SK-N-SH (cell line): ENCODE measurements at regions not wholly inside any gene's neighbourhood (a gene's known extent, or its start where the extent isn't known, plus 50 kb on each side); places are given as distances from the start of the nearest gene placed in this dataset.

Experiments
- CTCF ChIA-PET: fragments of 300-600, 350-600 bp; formaldehyde crosslinking; extraction: SDS; loops from one replicate; lab custom pipeline; 2021; lab: Yijun Ruan, JAX
- POLR2A ChIA-PET: fragments of 350-600 bp; sonication (Branson Sonifier 250); formaldehyde crosslinking; extraction: SDS; loops from one replicate; lab custom pipeline; 2020; ENCODE audit warnings: antibody characterized with exemption, inconsistent platforms; lab: Yijun Ruan, JAX
- DNase-seq: peaks from one replicate; pipeline ENCODE4 v3.0.0; 2012
- H2AFZ ChIP-seq: fragments of 200-600 bp; sonication (generic); 2 replicates; pipeline ENCODE4 v1.8.1; 2016; ENCODE audit warnings: antibody characterized with exemption, mild to moderate bottlenecking, low read depth
- H3F3A ChIP-seq: fragments of 200-600 bp; sonication (generic); replicated peaks from 2 replicates; pipeline ENCODE3; 2016; ENCODE audit warnings: antibody characterized with exemption, mild to moderate bottlenecking; ENCODE audit not compliant: insufficient read depth
- H3K27ac ChIP-seq, 2 experiments: fragments of 200-500 bp in 1 of 2; fragments of 200-600 bp in 1 of 2; sonication (Bioruptor generic) in 1 of 2; sonication (generic), shearing (Covaris generic) in 1 of 2; 2 replicates each; pipeline versions ENCODE4 v1.5.1 to v1.6.1; 2014 to 2016; ENCODE audit warnings: low read depth in 2 of 2, inconsistent platforms in 1 of 2, low read length in 1 of 2, mild to moderate bottlenecking in 1 of 2, mixed read lengths in 1 of 2
- H3K27me3 ChIP-seq: fragments of 200-600 bp; sonication (generic), shearing (Covaris generic); 2 replicates; pipeline ENCODE4 v1.6.1; 2016; ENCODE audit warnings: mixed run types; ENCODE audit not compliant: insufficient read depth
- H3K36me3 ChIP-seq, 2 experiments: fragments of 200-500 bp in 1 of 2; fragments of 200-600 bp in 1 of 2; sonication (Bioruptor generic) in 1 of 2; sonication (generic) in 1 of 2; replicated peaks in 1 of 2; 2 replicates each; pipeline versions ENCODE3 to v1.5.1; 2014 to 2016; ENCODE audit warnings: low read length in 1 of 2, mild to moderate bottlenecking in 1 of 2; ENCODE audit not compliant: insufficient read depth in 2 of 2, control insufficient read depth in 1 of 2
- H3K4me1 ChIP-seq, 2 experiments: fragments of 200-500 bp in 1 of 2; fragments of 200-600 bp in 1 of 2; sonication (Bioruptor generic) in 1 of 2; sonication (generic), shearing (Covaris generic) in 1 of 2; 2 replicates each; pipeline versions ENCODE4 v1.5.1 to v1.6.1; 2014 to 2016; ENCODE audit warnings: low read depth in 1 of 2, low read length in 1 of 2, mixed run types in 1 of 2; ENCODE audit not compliant: insufficient read depth in 2 of 2, control insufficient read depth in 1 of 2
- H3K4me2 ChIP-seq: fragments of 200-600 bp; sonication (generic), shearing (Covaris generic); 2 replicates; pipeline ENCODE4 v1.6.1; 2017; ENCODE audit warnings: mixed run types
- H3K4me3 ChIP-seq, 2 experiments: fragments of 200-500 bp in 1 of 2; fragments of 200-600 bp in 1 of 2; sonication (Bioruptor generic) in 1 of 2; sonication (generic), shearing (Covaris generic) in 1 of 2; 2 replicates each; pipeline versions ENCODE4 v1.5.1 to v1.8.1; 2014 to 2016; ENCODE audit warnings: low read depth in 2 of 2, inconsistent platforms in 1 of 2, low read length in 1 of 2, mild to moderate bottlenecking in 1 of 2, mixed read lengths in 1 of 2, moderate library complexity in 1 of 2
- H3K79me2 ChIP-seq: fragments of 200-600 bp; sonication (generic); 2 replicates; pipeline ENCODE4 v1.8.1; 2017; ENCODE audit warnings: mild to moderate bottlenecking; ENCODE audit not compliant: insufficient read depth
- H3K9ac ChIP-seq: fragments of 200-600 bp; sonication (generic); 2 replicates; pipeline ENCODE4 v1.6.1; 2017; ENCODE audit warnings: mixed run types
- H3K9me2 ChIP-seq: fragments of 200-600 bp; sonication (generic); 2 replicates; pipeline ENCODE4 v1.6.1; 2017; ENCODE audit warnings: mixed run types
- H3K9me3 ChIP-seq: fragments of 200-600 bp; sonication (generic); 2 replicates; pipeline ENCODE4 v1.6.1; 2017; ENCODE audit warnings: mixed run types, mild to moderate bottlenecking, moderate library complexity
- H4K20me1 ChIP-seq: fragments of 200-600 bp; sonication (generic); 2 replicates; pipeline ENCODE4 v1.6.1; 2017; ENCODE audit warnings: mild to moderate bottlenecking, mixed run types; ENCODE audit not compliant: insufficient read depth
- CHD2 ChIP-seq: fragments of 150-350 bp; IDR thresholded peaks from 2 replicates; pipeline ENCODE4 v1.6.1; 2018; ENCODE audit warnings: low read length; ENCODE audit not compliant: partially characterized antibody
- EP300 ChIP-seq, 2 experiments: IDR thresholded peaks; 2 replicates each; pipeline versions ENCODE4 v1.4.0 to v1.6.1; 2012; ENCODE audit warnings: borderline replicate concordance in 1 of 2, low read depth in 1 of 2, low read length in 1 of 2
- FOSL2 ChIP-seq: IDR thresholded peaks from 2 replicates; pipeline ENCODE4 v1.4.0; 2012; ENCODE audit warnings: low read depth, mild to moderate bottlenecking, moderate library complexity, borderline replicate concordance
- FOXM1 ChIP-seq: IDR thresholded peaks from 2 replicates; pipeline ENCODE4 v1.4.0; 2012; ENCODE audit warnings: low read depth, mild to moderate bottlenecking
- GABPA ChIP-seq: IDR thresholded peaks from 2 replicates; pipeline ENCODE4 v1.4.0; 2012; ENCODE audit warnings: low read depth, mild to moderate bottlenecking
- NRF1 ChIP-seq: IDR thresholded peaks from 2 replicates; pipeline ENCODE4 v1.6.1; 2012; ENCODE audit warnings: low read depth, mild to moderate bottlenecking, low read length
- POLR2AphosphoS5 ChIP-seq: IDR thresholded peaks from 2 replicates; pipeline ENCODE4 v1.6.1; 2012; ENCODE audit warnings: low read depth, low read length
- RAD21 ChIP-seq: IDR thresholded peaks from 2 replicates; pipeline ENCODE4 v1.6.1; 2012; ENCODE audit warnings: mild to moderate bottlenecking, low read length
- RCOR1 ChIP-seq: fragments of 150-350 bp; IDR thresholded peaks from 2 replicates; pipeline ENCODE4 v1.6.1; 2017; ENCODE audit warnings: antibody characterized with exemption, low read length
- SIN3A ChIP-seq: IDR thresholded peaks from 2 replicates; pipeline ENCODE4 v1.6.1; 2012; ENCODE audit warnings: low read depth, mild to moderate bottlenecking, low read length, moderate library complexity, borderline replicate concordance
- SMC3 ChIP-seq: IDR thresholded peaks from 2 replicates; pipeline ENCODE4 v1.6.1; 2012; ENCODE audit warnings: low read depth, low read length, improper control_type of control experiment
- TCF12 ChIP-seq: IDR thresholded peaks from 2 replicates; pipeline ENCODE4 v1.4.0; 2012
- TEAD4 ChIP-seq: IDR thresholded peaks from 2 replicates; pipeline ENCODE4 v1.4.0; 2012; ENCODE audit warnings: mild to moderate bottlenecking, borderline replicate concordance; ENCODE audit not compliant: insufficient read depth
- YY1 ChIP-seq: IDR thresholded peaks from 2 replicates; pipeline ENCODE4 v1.4.0; 2012; ENCODE audit warnings: low read depth, mild to moderate bottlenecking
- WGBS: methylation state at CpG from one replicate; pipeline ENCODE4 v1.1.6; 2017; ENCODE audit warnings: low lambda C conversion rate; 5-methylcytosine and 5-hydroxymethylcytosine counted together
- TF ChIP-seq, protein P1 (sequence below): fragments of 150-350 bp; IDR thresholded peaks from 2 replicates; pipeline ENCODE4 v1.6.1; 2016; ENCODE audit warnings: mild to moderate bottlenecking, low read depth, low read length
- TF ChIP-seq, protein P2 (sequence below): IDR thresholded peaks from 2 replicates; pipeline ENCODE4; 2012
- TF ChIP-seq, protein P3 (sequence below): IDR thresholded peaks from 2 replicates; pipeline ENCODE4 v1.4.0; 2012; ENCODE audit warnings: low read depth, borderline replicate concordance
- TF ChIP-seq, protein P4 (sequence below): fragments of 200-600 bp; sonication (generic); IDR thresholded peaks from 2 replicates; pipeline ENCODE4 v1.6.1; 2017; ENCODE audit warnings: antibody characterized with exemption, mild to moderate bottlenecking, moderate library complexity

DNA sequence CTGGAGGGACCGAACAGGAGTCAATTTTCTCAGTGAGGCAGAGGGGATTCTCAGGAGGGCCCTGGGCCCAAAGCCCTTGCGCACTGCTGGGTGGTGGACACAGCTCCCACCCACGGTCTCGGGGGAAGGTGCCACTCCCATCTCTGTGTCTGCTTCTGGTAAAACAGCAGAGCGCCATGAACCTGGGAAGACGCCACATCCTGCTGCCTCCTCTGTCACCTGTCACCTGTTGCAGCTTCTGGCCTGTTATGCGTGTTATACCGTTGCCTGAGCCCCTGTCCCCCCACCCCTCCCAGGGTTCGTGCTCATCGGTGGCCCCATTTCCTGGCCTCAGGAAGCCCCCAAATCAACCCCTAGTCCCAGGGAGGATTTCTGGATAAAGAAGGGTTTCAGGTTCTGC, 125.8 kb upstream of the AJAP1 start:
- H4K20me1 ChIP-seq, result no peaks in the 10 kb centered on the region
- no peak for DNase-seq
- ChIA-PET POLR2A (no interaction called here), CTCF (no interaction called here)
- no peak overlapping the region for H3K27ac ChIP-seq
- WGBS, result no CpG with 5 or more reads among the region's 10 CpGs
- H3K9ac ChIP-seq, result no peak overlapping the region
- no peak overlapping the region for H2AFZ ChIP-seq
- H3K4me3 ChIP-seq, result no peak overlapping the region
- H3K4me2 ChIP-seq, result no peak overlapping the region
- H3F3A ChIP-seq, result no peaks in the 10 kb centered on the region
- H3K4me1 ChIP-seq, result no peaks in the 10 kb centered on the region
- TF ChIP-seq TCF12, result no peak
- TF ChIP-seq RCOR1, result no peak
- TF ChIP-seq, protein P1, sequence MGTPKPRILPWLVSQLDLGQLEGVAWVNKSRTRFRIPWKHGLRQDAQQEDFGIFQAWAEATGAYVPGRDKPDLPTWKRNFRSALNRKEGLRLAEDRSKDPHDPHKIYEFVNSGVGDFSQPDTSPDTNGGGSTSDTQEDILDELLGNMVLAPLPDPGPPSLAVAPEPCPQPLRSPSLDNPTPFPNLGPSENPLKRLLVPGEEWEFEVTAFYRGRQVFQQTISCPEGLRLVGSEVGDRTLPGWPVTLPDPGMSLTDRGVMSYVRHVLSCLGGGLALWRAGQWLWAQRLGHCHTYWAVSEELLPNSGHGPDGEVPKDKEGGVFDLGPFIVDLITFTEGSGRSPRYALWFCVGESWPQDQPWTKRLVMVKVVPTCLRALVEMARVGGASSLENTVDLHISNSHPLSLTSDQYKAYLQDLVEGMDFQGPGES, result no peak
- TF ChIP-seq, protein P2, sequence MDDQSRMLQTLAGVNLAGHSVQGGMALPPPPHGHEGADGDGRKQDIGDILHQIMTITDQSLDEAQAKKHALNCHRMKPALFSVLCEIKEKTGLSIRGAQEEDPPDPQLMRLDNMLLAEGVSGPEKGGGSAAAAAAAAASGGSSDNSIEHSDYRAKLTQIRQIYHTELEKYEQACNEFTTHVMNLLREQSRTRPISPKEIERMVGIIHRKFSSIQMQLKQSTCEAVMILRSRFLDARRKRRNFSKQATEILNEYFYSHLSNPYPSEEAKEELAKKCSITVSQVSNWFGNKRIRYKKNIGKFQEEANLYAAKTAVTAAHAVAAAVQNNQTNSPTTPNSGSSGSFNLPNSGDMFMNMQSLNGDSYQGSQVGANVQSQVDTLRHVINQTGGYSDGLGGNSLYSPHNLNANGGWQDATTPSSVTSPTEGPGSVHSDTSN, result no peak
- TF ChIP-seq NRF1, result no peak
- TF ChIP-seq YY1, result no peak
- TF ChIP-seq FOXM1, result no peak
- no peak for TF ChIP-seq CHD2
- no peak for TF ChIP-seq SIN3A
- TF ChIP-seq SMC3, result no peak
- no peak for TF ChIP-seq POLR2AphosphoS5
- TF ChIP-seq, protein P3, sequence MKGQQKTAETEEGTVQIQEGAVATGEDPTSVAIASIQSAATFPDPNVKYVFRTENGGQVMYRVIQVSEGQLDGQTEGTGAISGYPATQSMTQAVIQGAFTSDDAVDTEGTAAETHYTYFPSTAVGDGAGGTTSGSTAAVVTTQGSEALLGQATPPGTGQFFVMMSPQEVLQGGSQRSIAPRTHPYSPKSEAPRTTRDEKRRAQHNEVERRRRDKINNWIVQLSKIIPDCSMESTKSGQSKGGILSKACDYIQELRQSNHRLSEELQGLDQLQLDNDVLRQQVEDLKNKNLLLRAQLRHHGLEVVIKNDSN, result no peak
- no peak for TF ChIP-seq FOSL2
- TF ChIP-seq GABPA, result no peak
- no peak for TF ChIP-seq RAD21
- TF ChIP-seq, protein P4, sequence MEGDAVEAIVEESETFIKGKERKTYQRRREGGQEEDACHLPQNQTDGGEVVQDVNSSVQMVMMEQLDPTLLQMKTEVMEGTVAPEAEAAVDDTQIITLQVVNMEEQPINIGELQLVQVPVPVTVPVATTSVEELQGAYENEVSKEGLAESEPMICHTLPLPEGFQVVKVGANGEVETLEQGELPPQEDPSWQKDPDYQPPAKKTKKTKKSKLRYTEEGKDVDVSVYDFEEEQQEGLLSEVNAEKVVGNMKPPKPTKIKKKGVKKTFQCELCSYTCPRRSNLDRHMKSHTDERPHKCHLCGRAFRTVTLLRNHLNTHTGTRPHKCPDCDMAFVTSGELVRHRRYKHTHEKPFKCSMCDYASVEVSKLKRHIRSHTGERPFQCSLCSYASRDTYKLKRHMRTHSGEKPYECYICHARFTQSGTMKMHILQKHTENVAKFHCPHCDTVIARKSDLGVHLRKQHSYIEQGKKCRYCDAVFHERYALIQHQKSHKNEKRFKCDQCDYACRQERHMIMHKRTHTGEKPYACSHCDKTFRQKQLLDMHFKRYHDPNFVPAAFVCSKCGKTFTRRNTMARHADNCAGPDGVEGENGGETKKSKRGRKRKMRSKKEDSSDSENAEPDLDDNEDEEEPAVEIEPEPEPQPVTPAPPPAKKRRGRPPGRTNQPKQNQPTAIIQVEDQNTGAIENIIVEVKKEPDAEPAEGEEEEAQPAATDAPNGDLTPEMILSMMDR, result no peak
- no peak for TF ChIP-seq TEAD4
- TF ChIP-seq EP300 (IDR thresholded peaks at IDR 0.05; ENCODE audit: borderline replicate concordance in 1 of 2, low read depth in 1 of 2, low read length in 1 of 2), result no peak
- TF ChIP-seq, all 33 proteins: peak for 0
- H3K27me3 ChIP-seq, result no peaks in the 10 kb centered on the region
- H3K79me2 ChIP-seq, result no peaks in the 10 kb centered on the region
- no peaks in the 10 kb centered on the region for H3K36me3 ChIP-seq
- no peaks in the 10 kb centered on the region for H3K9me3 ChIP-seq
- H3K9me2 ChIP-seq, result no peaks in the 10 kb centered on the region
